ENCODE measurements at regions not wholly inside any gene's neighbourhood (a gene's known extent, or its start where the extent isn't known, plus 50 kb on each side); places are given as distances from the start of the nearest gene placed in this dataset.

GRCh38 chr6:4379958-4380357 lies 244.6 kb upstream of the ECI2 start:
- no peaks in the 10 kb centered on the region for H3K36me3 ChIP-seq (ENCODE audit: control insufficient read depth, insufficient read depth, low read length)
- H3K4me3 ChIP-seq (ENCODE audit: low read depth, low read length) = no peak overlapping the region
- H3K4me1 ChIP-seq (ENCODE audit: control insufficient read depth, insufficient read depth, low read length) = no peaks in the 10 kb centered on the region
- no peak overlapping the region for H3K9ac ChIP-seq (ENCODE audit: low read length)
- peaks cover 31% of the 10 kb centered on the region for H3K9me3 ChIP-seq (ENCODE audit: control insufficient read depth, insufficient read depth, low read depth, low read length)
- H3K27ac ChIP-seq (ENCODE audit: low read depth, low read length) = no peak overlapping the region
- H3K27me3 ChIP-seq (ENCODE audit: control insufficient read depth, insufficient read depth, low read length) = no peaks in the 10 kb centered on the region

GRCh38 chr6:4378319-4378996 lies 243.1 kb upstream of the ECI2 start:
- no peaks in the 10 kb centered on the region for H3K27me3 ChIP-seq (ENCODE audit: control insufficient read depth, insufficient read depth, low read length)

GRCh38 chr6:4377603-4378002 lies 242.2 kb upstream of the ECI2 start:
- Histone ChIP-seq H3K9me3 (ENCODE audit: control insufficient read depth, insufficient read depth, low read depth, low read length) (peaks cover 9% of the 10 kb centered on the region; the same call in 1 of the 2 replicates), H3K9ac (ENCODE audit: low read length) (no peak overlapping the region), H3K27me3 (ENCODE audit: control insufficient read depth, insufficient read depth, low read length) (no peaks in the 10 kb centered on the region), H3K36me3 (ENCODE audit: control insufficient read depth, insufficient read depth, low read length) (no peaks in the 10 kb centered on the region), H3K4me1 (ENCODE audit: control insufficient read depth, insufficient read depth, low read length) (peaks cover 3% of the 10 kb centered on the region; the same call in 1 of the 2 replicates), H3K27ac (ENCODE audit: low read depth, low read length) (no peak overlapping the region), H3K4me3 (ENCODE audit: low read depth, low read length) (no peak overlapping the region)

More at GRCh38 chr6:4378319-4378996, 243.1 kb upstream of the ECI2 start:
- H3K4me3 ChIP-seq (ENCODE audit: low read depth, low read length) = no peak overlapping the region
- no peaks in the 10 kb centered on the region for H3K36me3 ChIP-seq (ENCODE audit: control insufficient read depth, insufficient read depth, low read length)
- peaks cover 3% of the 10 kb centered on the region; the same call in 1 of the 2 replicates for H3K4me1 ChIP-seq (ENCODE audit: control insufficient read depth, insufficient read depth, low read length)
- peaks cover 17% of the 10 kb centered on the region for H3K9me3 ChIP-seq (ENCODE audit: control insufficient read depth, insufficient read depth, low read depth, low read length)
- no peak overlapping the region for H3K9ac ChIP-seq (ENCODE audit: low read length)
- no peak overlapping the region for H3K27ac ChIP-seq (ENCODE audit: low read depth, low read length)

DNA sequence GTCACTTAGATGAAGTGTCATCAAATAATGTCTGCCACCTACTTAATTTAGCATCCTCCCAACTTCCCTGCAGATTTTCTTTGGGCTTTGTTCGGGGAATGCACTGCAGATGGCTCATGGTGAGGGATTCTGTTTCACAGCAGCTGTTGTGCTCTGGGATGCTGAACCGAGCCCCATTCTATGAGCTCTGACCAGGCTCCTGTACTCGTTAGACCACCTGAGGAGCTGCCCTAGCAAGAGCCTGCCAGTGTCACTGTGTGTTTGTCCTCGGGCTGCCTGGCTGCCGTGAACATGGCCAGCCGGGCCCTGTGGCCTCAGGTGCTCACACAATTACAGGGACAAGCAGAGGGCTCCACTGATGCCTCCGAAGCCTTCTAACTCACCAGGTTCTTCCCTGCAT lies 238.8 kb upstream of the ECI2 start:
- H3K27me3 ChIP-seq (ENCODE audit: control insufficient read depth, insufficient read depth, low read length) = no peaks in the 10 kb centered on the region
- no peak overlapping the region for H3K4me3 ChIP-seq (ENCODE audit: low read depth, low read length)
- no peak overlapping the region for H3K9ac ChIP-seq (ENCODE audit: low read length)
- H3K27ac ChIP-seq (ENCODE audit: low read depth, low read length) = no peak overlapping the region
- H3K4me1 ChIP-seq (ENCODE audit: control insufficient read depth, insufficient read depth, low read length) = peaks cover 3% of the 10 kb centered on the region; the same call in 1 of the 2 replicates
- H3K36me3 ChIP-seq (ENCODE audit: control insufficient read depth, insufficient read depth, low read length) = no peaks in the 10 kb centered on the region
- H3K9me3 ChIP-seq (ENCODE audit: control insufficient read depth, insufficient read depth, low read depth, low read length) = no peaks in the 10 kb centered on the region; the same call in 1 of the 2 replicates

GRCh38 chr6:4372866-4373265 lies 237.5 kb upstream of the ECI2 start:
- Histone ChIP-seq H3K27me3 (ENCODE audit: control insufficient read depth, insufficient read depth, low read length) (no peaks in the 10 kb centered on the region), H3K4me1 (ENCODE audit: control insufficient read depth, insufficient read depth, low read length) (peaks cover 3% of the 10 kb centered on the region; the same call in 1 of the 2 replicates), H3K9ac (ENCODE audit: low read length) (no peak overlapping the region), H3K4me3 (ENCODE audit: low read depth, low read length) (no peak overlapping the region), H3K9me3 (ENCODE audit: control insufficient read depth, insufficient read depth, low read depth, low read length) (no peaks in the 10 kb centered on the region; the same call in 1 of the 2 replicates), H3K27ac (ENCODE audit: low read depth, low read length) (no peak overlapping the region), H3K36me3 (ENCODE audit: control insufficient read depth, insufficient read depth, low read length) (no peaks in the 10 kb centered on the region)

DNA sequence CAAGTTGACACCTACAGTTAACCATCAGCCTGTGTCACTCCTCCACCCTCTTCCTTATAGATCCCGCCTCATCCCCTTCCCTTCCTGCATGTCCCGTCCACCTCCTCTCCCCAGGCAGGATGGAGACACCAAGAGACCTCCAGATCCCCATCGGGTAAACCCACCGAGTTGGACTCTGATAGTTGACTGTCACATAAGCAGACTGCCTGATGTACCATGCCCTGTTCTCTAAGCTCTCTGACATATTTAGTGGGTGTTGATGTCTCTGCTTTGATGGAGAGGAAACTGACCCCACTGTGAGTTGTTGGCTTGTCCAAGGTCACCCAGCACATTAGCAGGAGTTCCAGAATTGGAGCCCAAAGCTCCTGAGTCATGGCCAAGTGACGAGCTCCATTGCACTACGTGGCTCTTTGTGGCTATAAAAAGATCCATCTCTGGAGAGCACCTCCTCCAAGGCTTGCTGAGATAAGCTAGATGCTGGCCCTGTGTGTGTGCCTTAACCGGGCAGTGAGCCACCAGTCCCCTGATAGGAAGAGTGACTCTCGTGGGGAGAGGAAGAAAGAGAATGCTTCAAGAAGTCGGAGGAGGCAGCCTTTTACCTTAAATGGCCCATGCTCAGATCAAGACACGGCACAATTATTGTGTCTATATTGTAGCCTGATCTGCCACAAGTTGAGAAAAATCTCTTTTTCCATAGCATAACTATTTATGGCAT lies 236.0 kb upstream of the ECI2 start:
- Histone ChIP-seq H3K9me3 (ENCODE audit: control insufficient read depth, insufficient read depth, low read depth, low read length) (no peaks in the 10 kb centered on the region; the same call in 1 of the 2 replicates), H3K36me3 (ENCODE audit: control insufficient read depth, insufficient read depth, low read length) (no peaks in the 10 kb centered on the region), H3K4me3 (ENCODE audit: low read depth, low read length) (no peak overlapping the region), H3K9ac (ENCODE audit: low read length) (no peak overlapping the region), H3K27ac (ENCODE audit: low read depth, low read length) (no peak overlapping the region), H3K27me3 (ENCODE audit: control insufficient read depth, insufficient read depth, low read length) (no peaks in the 10 kb centered on the region), H3K4me1 (ENCODE audit: control insufficient read depth, insufficient read depth, low read length) (peaks cover 3% of the 10 kb centered on the region; the same call in 1 of the 2 replicates)

DNA sequence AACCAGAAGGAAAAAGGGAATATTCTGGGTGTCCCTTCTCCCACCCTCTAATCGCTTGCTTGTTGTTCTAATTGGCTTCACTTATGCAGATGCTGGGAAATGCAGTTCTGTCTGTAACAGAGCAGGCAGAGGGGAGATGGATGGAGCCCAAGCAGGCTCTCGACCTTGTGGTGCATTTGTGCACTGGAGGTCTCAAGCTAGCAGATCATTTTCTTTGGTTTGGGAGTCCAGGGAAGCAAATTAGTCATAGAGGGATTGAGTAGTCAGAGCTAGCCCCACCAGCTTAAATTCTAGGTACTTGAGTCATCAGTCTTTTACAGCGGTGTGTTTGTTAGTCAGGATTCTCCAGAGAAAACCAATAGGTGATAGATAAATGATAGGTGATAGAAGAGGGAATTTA lies 234.7 kb upstream of the ECI2 start:
- H3K27ac ChIP-seq (ENCODE audit: low read depth, low read length) = no peak overlapping the region

GRCh38 chr6:4369616-4370015 lies 234.2 kb upstream of the ECI2 start:
- Histone ChIP-seq H3K4me3 (ENCODE audit: low read depth, low read length) (no peak overlapping the region), H3K9me3 (ENCODE audit: control insufficient read depth, insufficient read depth, low read depth, low read length) (no peaks in the 10 kb centered on the region; the same call in 1 of the 2 replicates), H3K9ac (ENCODE audit: low read length) (no peak overlapping the region), H3K4me1 (ENCODE audit: control insufficient read depth, insufficient read depth, low read length) (peaks cover 3% of the 10 kb centered on the region; the same call in 1 of the 2 replicates), H3K36me3 (ENCODE audit: control insufficient read depth, insufficient read depth, low read length) (no peaks in the 10 kb centered on the region), H3K27me3 (ENCODE audit: control insufficient read depth, insufficient read depth, low read length) (no peaks in the 10 kb centered on the region), H3K27ac (ENCODE audit: low read depth, low read length) (no peak overlapping the region)

More for the DNA sequence above, 234.7 kb upstream of the ECI2 start:
- H3K36me3 ChIP-seq (ENCODE audit: control insufficient read depth, insufficient read depth, low read length) = no peaks in the 10 kb centered on the region
- H3K27me3 ChIP-seq (ENCODE audit: control insufficient read depth, insufficient read depth, low read length) = no peaks in the 10 kb centered on the region
- H3K9me3 ChIP-seq (ENCODE audit: control insufficient read depth, insufficient read depth, low read depth, low read length) = no peaks in the 10 kb centered on the region; the same call in 1 of the 2 replicates
- peaks cover 3% of the 10 kb centered on the region; the same call in 1 of the 2 replicates for H3K4me1 ChIP-seq (ENCODE audit: control insufficient read depth, insufficient read depth, low read length)
- no peak overlapping the region for H3K9ac ChIP-seq (ENCODE audit: low read length)
- no peak overlapping the region for H3K4me3 ChIP-seq (ENCODE audit: low read depth, low read length)

DNA sequence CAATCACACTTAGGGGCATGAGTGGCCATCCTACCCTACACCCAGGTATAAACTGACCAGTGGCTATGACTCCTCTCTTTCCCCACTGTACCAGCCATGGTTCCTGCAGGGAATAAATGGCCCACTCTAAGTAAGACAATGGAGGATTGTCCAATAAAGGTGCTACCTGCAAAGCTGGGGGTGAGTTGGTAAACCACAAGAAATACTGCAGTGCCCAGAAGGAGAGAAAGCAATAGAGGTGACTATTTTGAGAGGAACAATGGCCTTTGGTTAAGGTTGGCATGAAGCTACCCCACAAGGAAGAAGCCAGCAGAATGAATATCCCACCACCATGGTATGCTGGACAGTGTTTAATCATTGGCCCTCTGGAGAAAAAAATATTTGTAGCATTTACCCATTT lies 233.3 kb upstream of the ECI2 start:
- Histone ChIP-seq H3K4me1 (ENCODE audit: control insufficient read depth, insufficient read depth, low read length) (no peaks in the 10 kb centered on the region), H3K27me3 (ENCODE audit: control insufficient read depth, insufficient read depth, low read length) (no peaks in the 10 kb centered on the region), H3K27ac (ENCODE audit: low read depth, low read length) (no peak overlapping the region), H3K36me3 (ENCODE audit: control insufficient read depth, insufficient read depth, low read length) (no peaks in the 10 kb centered on the region), H3K9ac (ENCODE audit: low read length) (no peak overlapping the region), H3K4me3 (ENCODE audit: low read depth, low read length) (no peak overlapping the region), H3K9me3 (ENCODE audit: control insufficient read depth, insufficient read depth, low read depth, low read length) (no peaks in the 10 kb centered on the region; the same call in 1 of the 2 replicates)

GRCh38 chr6:4367643-4368042 lies 232.3 kb upstream of the ECI2 start:
- Histone ChIP-seq H3K4me1 (ENCODE audit: control insufficient read depth, insufficient read depth, low read length) (no peaks in the 10 kb centered on the region), H3K4me3 (ENCODE audit: low read depth, low read length) (no peak overlapping the region), H3K27me3 (ENCODE audit: control insufficient read depth, insufficient read depth, low read length) (no peaks in the 10 kb centered on the region), H3K27ac (ENCODE audit: low read depth, low read length) (no peak overlapping the region), H3K36me3 (ENCODE audit: control insufficient read depth, insufficient read depth, low read length) (no peaks in the 10 kb centered on the region), H3K9ac (ENCODE audit: low read length) (no peak overlapping the region), H3K9me3 (ENCODE audit: control insufficient read depth, insufficient read depth, low read depth, low read length) (no peaks in the 10 kb centered on the region; the same call in 1 of the 2 replicates)

All from HUES6 (cell line).